MM.1S (cell line): ENCODE measurements at regions not wholly inside any gene's neighbourhood (a gene's known extent, or its start where the extent isn't known, plus 50 kb on each side); places are given as distances from the start of the nearest gene placed in this dataset.

Experiments used
- DNase-seq: peaks from one replicate; pipeline ENCODE4 v3.0.0-alpha.2; 2015
- H2AFZ ChIP-seq: fragments of 300-600 bp; sonication (generic); 2 replicates; pipeline ENCODE4 v1.6.0; 2016; ENCODE audit warnings: antibody characterized with exemption, low read length
- H3F3A ChIP-seq: fragments of 300-600 bp; sonication (generic); 2 replicates; pipeline ENCODE4 v1.6.1; 2016; ENCODE audit warnings: mild to moderate bottlenecking, antibody characterized with exemption, low read length, moderate library complexity, mixed read lengths; ENCODE audit not compliant: insufficient read depth
- H3K27ac ChIP-seq: fragments of 300-600 bp; sonication (generic); 2 replicates; pipeline ENCODE4 v1.5.1; 2016; ENCODE audit warnings: mild to moderate bottlenecking, low read length
- H3K27me3 ChIP-seq: fragments of 300-600 bp; sonication (generic); replicated peaks from 2 replicates; pipeline ENCODE4 v1.6.0; 2016; ENCODE audit warnings: low read length; ENCODE audit not compliant: insufficient read depth
- H3K36me3 ChIP-seq: fragments of 300-600 bp; sonication (generic); replicated peaks from 2 replicates; pipeline ENCODE4 v1.6.1; 2016; ENCODE audit warnings: mild to moderate bottlenecking, low read length, mixed read lengths; ENCODE audit not compliant: insufficient read depth
- H3K4me1 ChIP-seq: fragments of 300-600 bp; sonication (generic); 2 replicates; pipeline ENCODE4 v1.6.1; 2016; ENCODE audit warnings: low read length, mixed read lengths
- H3K4me2 ChIP-seq: fragments of 300-600 bp; sonication (generic); 2 replicates; pipeline ENCODE4 v1.6.0; 2016; ENCODE audit warnings: low read depth, low read length
- H3K4me3 ChIP-seq: fragments of 300-600 bp; sonication (generic); 2 replicates; pipeline ENCODE4 v1.5.1; 2016; ENCODE audit warnings: low read length, mixed read lengths
- H3K79me2 ChIP-seq: fragments of 300-600 bp; sonication (generic); 2 replicates; pipeline ENCODE4 v1.6.1; 2016; ENCODE audit warnings: mixed run types, low read length, mixed read lengths
- H3K9ac ChIP-seq: fragments of 300-600 bp; sonication (generic); 2 replicates; pipeline ENCODE4 v1.6.1; 2016; ENCODE audit warnings: low read length, mixed read lengths
- H3K9me2 ChIP-seq: fragments of 300-600 bp; sonication (generic); replicated peaks from 2 replicates; pipeline ENCODE4 v1.6.1; 2016; ENCODE audit warnings: mild to moderate bottlenecking, low read length, mixed read lengths; ENCODE audit not compliant: insufficient read depth
- H3K9me3 ChIP-seq: fragments of 300-600 bp; sonication (generic); replicated peaks from 2 replicates; pipeline ENCODE4 v1.6.1; 2016; ENCODE audit warnings: mild to moderate bottlenecking, low read length, mixed read lengths; ENCODE audit not compliant: insufficient read depth
- H4K20me1 ChIP-seq: fragments of 300-600 bp; sonication (generic); 2 replicates; pipeline ENCODE4 v1.6.1; 2016; ENCODE audit warnings: mild to moderate bottlenecking, low read length, moderate library complexity, mixed read lengths; ENCODE audit not compliant: insufficient read depth
- CTCF ChIP-seq: fragments of 300-600 bp; sonication (generic); IDR thresholded peaks from 2 replicates; pipeline ENCODE4 v1.5.1; 2016; ENCODE audit warnings: antibody characterized with exemption, low read length, mixed read lengths
- EZH2 ChIP-seq: fragments of 300-600 bp; sonication (generic); optimal IDR thresholded peaks from 2 replicates; pipeline ENCODE3; 2017; ENCODE audit warnings: low read depth, mild to moderate bottlenecking, antibody characterized with exemption, low read length, mixed read lengths
- EZH2phosphoT487 ChIP-seq: fragments of 300-600 bp; sonication (generic); IDR thresholded peaks from 2 replicates; pipeline ENCODE4 v1.6.1; 2018; ENCODE audit warnings: antibody characterized with exemption, low read length

- Histone ChIP-seq H3K4me1 (no peaks in the 10 kb centered on the region), H4K20me1 (no peaks in the 10 kb centered on the region)
These were observed 309.2 kb downstream of the BCOR start for GRCh38 chrX:39788521-39788920.

DNA sequence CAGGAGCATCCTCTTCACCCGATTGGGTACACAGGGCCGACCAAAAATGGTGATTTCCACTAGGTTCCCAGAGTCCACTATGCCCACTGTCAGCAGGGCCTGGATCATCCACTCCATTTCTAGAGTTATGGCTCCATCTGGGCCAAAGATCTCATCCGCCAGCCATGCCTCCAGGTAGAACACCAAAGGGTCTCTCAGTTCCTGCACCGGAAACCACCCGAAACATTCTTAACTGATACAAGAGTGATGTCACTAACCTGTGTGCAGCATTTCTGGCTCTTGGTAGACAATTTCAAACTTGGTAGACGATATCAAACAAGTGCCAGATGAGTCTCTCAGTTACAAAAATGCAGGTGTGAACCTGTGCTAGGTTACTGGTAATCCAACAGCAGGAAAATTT is 306.1 kb downstream of the BCOR start:
- Histone ChIP-seq H3K27ac (no peak overlapping the region), H3K9me2 (no peaks in the 10 kb centered on the region), H2AFZ (no peak overlapping the region), H3K9me3 (no peaks in the 10 kb centered on the region), H3K36me3 (no peaks in the 10 kb centered on the region), H3K4me2 (no peak overlapping the region), H3K27me3 (no peaks in the 10 kb centered on the region), H3K79me2 (no peaks in the 10 kb centered on the region), H3K9ac (no peak overlapping the region), H3K4me3 (no peak overlapping the region), H3K4me1 (no peaks in the 10 kb centered on the region), H3F3A (no peaks in the 10 kb centered on the region), H4K20me1 (no peaks in the 10 kb centered on the region)
- no peak for TF ChIP-seq EZH2
- TF ChIP-seq EZH2phosphoT487: no peak
- no peak for TF ChIP-seq CTCF
- no peak for DNase-seq

More at GRCh38 chrX:39788521-39788920, 309.2 kb downstream of the BCOR start:
- Histone ChIP-seq H2AFZ (no peak overlapping the region), H3K9me3 (no peaks in the 10 kb centered on the region), H3K27ac (no peak overlapping the region), H3K9ac (no peak overlapping the region), H3K4me3 (no peak overlapping the region), H3K4me2 (no peak overlapping the region), H3F3A (no peaks in the 10 kb centered on the region), H3K36me3 (no peaks in the 10 kb centered on the region), H3K27me3 (no peaks in the 10 kb centered on the region), H3K9me2 (no peaks in the 10 kb centered on the region), H3K79me2 (no peaks in the 10 kb centered on the region)
- no peak for TF ChIP-seq EZH2
- no peak for TF ChIP-seq CTCF
- no peak for TF ChIP-seq EZH2phosphoT487
- DNase-seq: no peak

DNA sequence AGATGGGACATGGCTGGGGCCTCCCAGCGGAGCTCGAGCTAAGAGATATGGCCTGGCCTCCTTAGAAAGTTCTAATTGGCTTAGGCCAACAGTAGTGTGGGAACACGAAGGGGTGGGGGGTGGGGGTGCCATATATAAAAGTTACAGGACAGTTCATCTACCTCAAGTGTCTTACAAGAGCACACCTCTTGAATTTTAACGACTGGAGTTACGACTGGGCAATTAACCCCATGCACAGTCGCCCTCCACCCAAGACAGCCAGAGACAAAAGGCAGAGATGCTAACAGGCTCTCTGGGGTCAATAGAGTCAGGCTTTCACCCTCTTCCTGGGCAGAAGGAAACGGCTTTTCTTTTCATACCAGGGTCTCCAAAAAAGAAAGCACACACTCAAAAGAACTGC is 302.2 kb downstream of the BCOR start:
- Histone ChIP-seq H3K79me2 (no peaks in the 10 kb centered on the region), H3K9me2 (no peaks in the 10 kb centered on the region), H3K9me3 (no peaks in the 10 kb centered on the region), H2AFZ (no peak overlapping the region), H3K4me3 (no peak overlapping the region), H3K4me2 (no peak overlapping the region), H3F3A (no peaks in the 10 kb centered on the region), H3K4me1 (no peaks in the 10 kb centered on the region), H3K27ac (no peak overlapping the region), H3K36me3 (no peaks in the 10 kb centered on the region), H4K20me1 (no peaks in the 10 kb centered on the region), H3K9ac (no peak overlapping the region), H3K27me3 (no peaks in the 10 kb centered on the region)
- TF ChIP-seq CTCF: no peak
- no peak for TF ChIP-seq EZH2phosphoT487
- TF ChIP-seq EZH2: no peak
- no peak for DNase-seq
